CD4-positive, alpha-beta memory T cell (primary cell): ENCODE measurements at regions not wholly inside any gene's neighbourhood (a gene's known extent, or its start where the extent isn't known, plus 50 kb on each side); places are given as distances from the start of the nearest gene placed in this dataset.

Experiments used
- CTCF ChIA-PET: fragments of 350-600 bp; sonication (Branson Sonifier 250); formaldehyde crosslinking; loops from one replicate; lab custom pipeline; 2021; ENCODE audit warnings: inconsistent platforms; ENCODE audit not compliant: partially characterized antibody; lab: Charles Lee
- POLR2A ChIA-PET: fragments of 350-600 bp; sonication (Branson Sonifier 250); formaldehyde crosslinking; loops from one replicate; lab custom pipeline; 2021; ENCODE audit not compliant: partially characterized antibody; lab: Charles Lee
- DNase-seq, 5 donors: peaks; one replicate each; pipeline versions ENCODE4 v3.0.0 to v3.0.0-alpha.2; 2020 to 2022; ENCODE audit warnings: mixed read lengths in 1 of 5
- H3K27ac ChIP-seq: one replicate; pipeline ENCODE4 v1.7.0; 2013; ENCODE audit warnings: low read depth, low read length
- H3K27me3 ChIP-seq: 2 replicates; pipeline ENCODE4 v1.7.0; 2013; ENCODE audit warnings: mild to moderate bottlenecking, low read length, moderate library complexity; ENCODE audit not compliant: insufficient read depth
- H3K36me3 ChIP-seq: 2 replicates; pipeline ENCODE4 v1.7.0; 2013; ENCODE audit warnings: mild to moderate bottlenecking, low read length, moderate library complexity; ENCODE audit not compliant: insufficient read depth
- H3K4me1 ChIP-seq: 2 replicates; pipeline ENCODE4 v1.7.0; 2013; ENCODE audit warnings: mild to moderate bottlenecking, low read length, moderate library complexity; ENCODE audit not compliant: insufficient read depth
- H3K4me3 ChIP-seq, 2 donors: one replicate each; pipeline ENCODE4 v1.7.0; 2013; ENCODE audit warnings: low read length in 2 of 2, mild to moderate bottlenecking in 1 of 2
- H3K9me3 ChIP-seq, 2 donors: one replicate each; pipeline ENCODE4 v1.7.0; 2013; ENCODE audit warnings: low read length in 2 of 2, control low read depth in 1 of 2; ENCODE audit not compliant: control insufficient read depth in 1 of 2
- H3K27ac Mint-ChIP-seq, 7 donors: one replicate each; pipeline ENCODE4 v1.8.0; 2020 to 2021; ENCODE audit warnings: mixed read lengths in 7 of 7, mild to moderate bottlenecking in 6 of 7, inconsistent platforms in 3 of 7, moderate library complexity in 3 of 7
- H3K27me3 Mint-ChIP-seq, 2 donors: one replicate each; pipeline ENCODE4 v1.8.0; 2020 to 2021; ENCODE audit warnings: mixed read lengths in 2 of 2
- H3K36me3 Mint-ChIP-seq, 2 donors: one replicate each; pipeline ENCODE4 v1.8.0; 2020 to 2021; ENCODE audit warnings: mixed read lengths in 2 of 2, inconsistent platforms in 1 of 2, mild to moderate bottlenecking in 1 of 2
- H3K4me1 Mint-ChIP-seq, 4 donors: one replicate each; pipeline ENCODE4 v1.8.0; 2020 to 2021; ENCODE audit warnings: mixed read lengths in 4 of 4, mild to moderate bottlenecking in 1 of 4
- H3K4me3 Mint-ChIP-seq, 8 donors: one replicate each; pipeline ENCODE4 v1.8.0; 2020 to 2021; ENCODE audit warnings: mixed read lengths in 8 of 8, mild to moderate bottlenecking in 7 of 8, moderate library complexity in 6 of 8, inconsistent platforms in 3 of 8
- H3K9me3 Mint-ChIP-seq, 8 donors: one replicate each; pipeline ENCODE4 v1.8.0; 2020 to 2021; ENCODE audit warnings: mixed read lengths in 8 of 8, mild to moderate bottlenecking in 5 of 8, inconsistent platforms in 3 of 8, moderate library complexity in 1 of 8
- intact Hi-C: fragments of 100-400 bp; cut with micrococcal nuclease; formaldehyde crosslinking; loops from one replicate; pipeline ENCODE4 v1.15.1; 2023

GRCh38 chr11:2083411-2083810 is 55.8 kb downstream of the IGF2 start:
- no peak overlapping the region for H3K27ac ChIP-seq
- H3K36me3 ChIP-seq = no peaks in the 10 kb centered on the region
- no peak overlapping the region for H3K27ac Mint-ChIP-seq
- no peaks in the 10 kb centered on the region for H3K4me1 Mint-ChIP-seq
- intact Hi-C loops = no loop called here
- H3K27me3 ChIP-seq = no peaks in the 10 kb centered on the region
- POLR2A ChIA-PET = no interaction called here
- no peak for DNase-seq
- H3K9me3 ChIP-seq = no peaks in the 10 kb centered on the region
- H3K36me3 Mint-ChIP-seq = peaks cover 0 to 4% of the 10 kb centered on the region in 2 donors
- CTCF ChIA-PET = no interaction called here
- no peaks in the 10 kb centered on the region for H3K4me1 ChIP-seq
- peaks cover 0 to 14% (median 7%) of the 10 kb centered on the region in 8 donors for H3K9me3 Mint-ChIP-seq
- H3K4me3 Mint-ChIP-seq = no peak overlapping the region
- no peak overlapping the region for H3K4me3 ChIP-seq
- H3K27me3 Mint-ChIP-seq = peaks cover 5 to 12% of the 10 kb centered on the region in 2 donors

- Mint-ChIP-seq H3K27me3 (peaks cover 3 to 18% of the 10 kb centered on the region in 2 donors), H3K4me1 (peaks cover 7 to 17% (median 11%) of the 10 kb centered on the region in 4 donors), H3K27ac (peak overlapping the region in 6 of 7 donors; percentile 15 to 78 (median 32)), H3K36me3 (no peaks in the 10 kb centered on the region), H3K9me3 (no peaks in the 10 kb centered on the region), H3K4me3 (peak overlapping the region in 2 of 8 donors; percentile 4 to 59)
- intact Hi-C loops = loop anchor here (2.0 kb wide), 1 partner anchor 74 kb away; no protein-coding TSS in a partner anchor
- Histone ChIP-seq H3K36me3 (no peaks in the 10 kb centered on the region), H3K4me1 (peaks cover 11% of the 10 kb centered on the region), H3K27ac (no peak overlapping the region), H3K9me3 (no peaks in the 10 kb centered on the region), H3K4me3 (no peak overlapping the region), H3K27me3 (no peaks in the 10 kb centered on the region)
- ChIA-PET POLR2A (interaction anchor here (0.6 to 0.9 kb wide), 2 partner anchors 16 to 76 kb away, joined by 3 read pairs; no protein-coding TSS in a partner anchor), CTCF (interaction anchor here (0.7 to 1.4 kb wide), 2 partner anchors 75 to 84 kb away, joined by 3 to 4 read pairs; partner anchors contain the start of gene INS)
- DNase-seq = peak in 3 of 5 donors; percentile 27 to 68 (median 30)
Measured at GRCh38 chr11:2077061-2077802, 62.0 kb downstream of the IGF2 start.

DNA sequence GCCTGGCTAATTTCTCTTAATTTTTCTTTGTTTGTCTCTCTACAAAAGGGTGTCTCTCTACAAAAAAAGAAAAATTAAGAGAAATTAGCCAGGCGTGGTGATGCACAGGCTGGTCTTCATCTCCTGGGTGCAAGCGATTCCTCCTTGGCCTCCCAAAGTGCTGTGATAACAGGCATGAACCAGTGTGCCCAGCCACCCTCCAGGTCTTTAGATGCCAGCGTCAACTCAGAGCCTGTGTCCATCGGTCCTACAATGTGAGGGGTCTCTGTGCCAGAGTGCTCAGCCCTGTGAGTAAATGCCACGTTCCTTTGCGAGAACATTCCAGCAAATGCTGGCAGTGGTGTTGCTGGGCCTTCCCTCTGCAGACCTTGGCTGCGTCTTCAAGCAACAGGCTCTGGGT is 62.7 kb downstream of the IGF2 start:
- H3K4me1 ChIP-seq = peaks cover 11% of the 10 kb centered on the region
- H3K4me1 Mint-ChIP-seq = peaks cover 7 to 17% (median 11%) of the 10 kb centered on the region in 4 donors
- H3K9me3 Mint-ChIP-seq = no peaks in the 10 kb centered on the region
- H3K36me3 Mint-ChIP-seq = no peaks in the 10 kb centered on the region
- H3K9me3 ChIP-seq = no peaks in the 10 kb centered on the region
- intact Hi-C loops = loop anchor here (2.0 kb wide), 1 partner anchor 74 kb away; no protein-coding TSS in a partner anchor
- CTCF ChIA-PET = no interaction called here
- POLR2A ChIA-PET = interaction anchor here (0.9 kb wide), 1 partner anchor 16 kb away, joined by 3 read pairs; no protein-coding TSS in a partner anchor
- H3K27ac ChIP-seq = no peak overlapping the region
- DNase-seq = no peak
- H3K36me3 ChIP-seq = no peaks in the 10 kb centered on the region
- peaks cover 10 to 25% of the 10 kb centered on the region in 2 donors for H3K27me3 Mint-ChIP-seq
- H3K27me3 ChIP-seq = no peaks in the 10 kb centered on the region
- no peak overlapping the region for H3K27ac Mint-ChIP-seq
- H3K4me3 Mint-ChIP-seq = no peak overlapping the region
- H3K4me3 ChIP-seq = no peak overlapping the region

DNA sequence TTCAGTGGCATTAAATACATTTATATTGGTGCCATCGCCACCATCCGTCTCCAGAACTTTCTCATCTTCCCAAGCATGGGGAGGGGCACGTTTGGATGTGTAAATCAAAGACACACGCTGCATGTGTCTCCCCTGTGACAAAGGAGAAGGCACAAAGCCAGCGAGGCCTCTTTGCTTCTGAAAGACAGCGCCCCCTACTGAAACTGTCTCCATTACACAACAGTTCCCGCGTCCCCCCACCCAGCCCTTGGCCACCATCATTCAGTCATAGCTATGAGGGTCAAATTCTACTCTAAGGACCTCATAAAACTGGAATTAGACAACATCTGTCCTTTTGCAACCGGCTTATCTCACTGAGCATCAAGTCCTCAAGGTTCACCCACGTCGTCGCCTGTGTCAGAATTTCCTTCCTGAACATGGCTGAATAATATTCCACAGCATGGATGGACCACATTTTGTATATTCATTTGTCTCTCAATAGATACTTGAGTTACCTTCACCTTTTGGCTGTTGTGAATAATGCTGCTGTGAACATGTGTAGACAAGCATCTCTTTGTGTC is 64.8 kb downstream of the IGF2 start:
- Mint-ChIP-seq H3K27me3 (peaks cover 10 to 26% of the 10 kb centered on the region in 2 donors), H3K36me3 (no peaks in the 10 kb centered on the region), H3K4me1 (peaks cover 7 to 17% (median 11%) of the 10 kb centered on the region in 4 donors), H3K4me3 (no peak overlapping the region), H3K9me3 (no peaks in the 10 kb centered on the region), H3K27ac (no peak overlapping the region)
- CTCF ChIA-PET = no interaction called here
- no peak overlapping the region for H3K27ac ChIP-seq
- DNase-seq = no peak
- H3K27me3 ChIP-seq = no peaks in the 10 kb centered on the region
- no peaks in the 10 kb centered on the region for H3K9me3 ChIP-seq
- intact Hi-C loops = no loop called here
- H3K36me3 ChIP-seq = no peaks in the 10 kb centered on the region
- POLR2A ChIA-PET = no interaction called here
- no peak overlapping the region for H3K4me3 ChIP-seq
- H3K4me1 ChIP-seq = peaks cover 11% of the 10 kb centered on the region

DNA sequence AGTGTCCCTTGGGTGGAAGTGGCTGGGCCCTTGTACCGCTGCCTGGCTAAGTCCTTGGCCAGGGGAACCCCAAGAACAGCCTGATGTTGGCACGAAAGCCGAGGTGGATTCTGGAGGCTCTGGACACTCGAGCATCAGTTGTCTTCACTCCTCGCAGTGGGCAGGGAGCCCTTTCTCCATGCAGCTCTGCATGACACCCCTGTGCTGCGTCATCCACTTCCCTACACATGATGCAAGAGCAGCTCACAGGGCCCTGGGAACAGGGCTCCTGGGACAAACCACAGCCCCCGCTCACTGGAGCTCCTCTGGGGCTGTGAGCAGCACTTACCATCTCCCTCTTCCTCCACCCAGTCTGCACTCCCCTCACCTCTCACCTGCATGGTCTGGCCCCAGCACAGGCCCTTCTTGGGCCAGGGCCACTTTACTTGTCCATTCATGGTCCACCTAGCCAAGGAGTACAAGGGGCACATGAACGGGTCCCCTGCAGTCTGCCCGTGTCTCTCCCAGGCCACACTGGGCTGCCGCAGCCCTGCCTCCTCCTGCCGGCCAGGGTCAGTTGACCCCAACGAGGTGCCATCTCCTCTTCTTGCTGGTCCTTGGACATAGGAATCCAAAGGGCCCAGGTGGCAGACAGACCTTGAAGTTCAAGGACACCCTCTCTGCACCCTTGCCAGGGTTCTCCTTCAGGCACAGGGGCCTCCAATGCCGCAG is 66.5 kb downstream of the IGF2 start:
- Histone ChIP-seq H3K27ac (no peak overlapping the region), H3K27me3 (no peaks in the 10 kb centered on the region), H3K36me3 (no peaks in the 10 kb centered on the region), H3K4me1 (peaks cover 11% of the 10 kb centered on the region), H3K9me3 (no peaks in the 10 kb centered on the region), H3K4me3 (no peak overlapping the region)
- intact Hi-C loops = no loop called here
- H3K36me3 Mint-ChIP-seq = no peaks in the 10 kb centered on the region
- no peak for DNase-seq
- POLR2A ChIA-PET = no interaction called here
- H3K9me3 Mint-ChIP-seq = no peaks in the 10 kb centered on the region
- H3K27ac Mint-ChIP-seq = no peak overlapping the region
- H3K4me3 Mint-ChIP-seq = no peak overlapping the region
- CTCF ChIA-PET = no interaction called here
- peaks cover 7 to 15% (median 9%) of the 10 kb centered on the region in 4 donors for H3K4me1 Mint-ChIP-seq
- peaks cover 10 to 26% of the 10 kb centered on the region in 2 donors for H3K27me3 Mint-ChIP-seq

DNA sequence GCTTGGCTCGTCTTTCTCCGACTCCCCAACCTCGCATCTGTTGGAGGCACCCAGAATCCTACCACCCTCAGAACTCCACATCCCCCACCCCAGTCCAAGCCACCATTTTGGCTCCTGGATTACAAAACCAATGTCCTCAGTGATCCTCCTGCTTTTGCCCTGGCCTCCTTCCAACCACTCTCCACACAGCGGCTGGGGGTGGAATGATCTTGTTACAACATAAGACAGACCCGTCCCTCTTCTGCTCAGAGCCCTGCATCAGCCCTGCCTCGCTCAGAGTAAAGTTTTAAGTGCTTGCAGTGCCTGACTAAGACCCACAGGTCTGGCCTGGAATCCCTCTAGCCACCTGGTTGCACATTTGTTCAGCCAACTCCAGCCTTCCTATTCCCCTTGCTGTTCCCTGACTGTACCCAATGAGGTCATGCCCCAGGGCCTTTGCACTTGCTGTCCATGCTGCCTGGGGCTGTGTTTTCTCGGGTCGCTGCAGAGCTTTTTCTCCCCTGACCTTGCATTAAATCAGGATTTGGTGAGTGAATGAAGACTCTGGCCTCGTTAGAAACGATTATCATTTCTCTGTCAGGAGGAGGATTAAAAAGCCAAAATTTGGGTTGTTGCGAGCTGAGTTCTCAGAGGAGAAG is 67.3 kb downstream of the IGF2 start:
- Histone ChIP-seq H3K27me3 (no peaks in the 10 kb centered on the region), H3K4me3 (no peak overlapping the region), H3K27ac (no peak overlapping the region), H3K36me3 (no peaks in the 10 kb centered on the region), H3K9me3 (no peaks in the 10 kb centered on the region), H3K4me1 (peaks cover 4% of the 10 kb centered on the region)
- H3K4me1 Mint-ChIP-seq = peaks cover under 1 to 7% (median 2%) of the 10 kb centered on the region in 4 donors
- H3K27ac Mint-ChIP-seq = no peak overlapping the region
- peaks cover 10 to 26% of the 10 kb centered on the region in 2 donors for H3K27me3 Mint-ChIP-seq
- no peaks in the 10 kb centered on the region for H3K36me3 Mint-ChIP-seq
- CTCF ChIA-PET = no interaction called here
- POLR2A ChIA-PET = no interaction called here
- no peak overlapping the region for H3K4me3 Mint-ChIP-seq
- H3K9me3 Mint-ChIP-seq = no peaks in the 10 kb centered on the region
- intact Hi-C loops = no loop called here
- no peak for DNase-seq
